A673 (cell line): ENCODE measurements at regions not wholly inside any gene's neighbourhood (a gene's known extent, or its start where the extent isn't known, plus 50 kb on each side); places are given as distances from the start of the nearest gene placed in this dataset.
"Not testable (repeated sequence)": the region's sequence is repeated elsewhere in the genome, so short reads cannot be mapped to it uniquely, and the experiment has no call there.

Source experiments
- BruUV-seq: library from RNA; stranded (reverse); fragments of 400-500 nt; replicated peaks from 2 replicates; lab custom pipeline; 2021; lab: Mats Ljungman, UMichigan
- CTCF ChIA-PET: fragments of 300-600 bp; sonication (Branson Sonifier 250); formaldehyde crosslinking; loops from one replicate; lab custom pipeline; 2022; ENCODE audit warnings: antibody characterized with exemption; lab: Charles Lee
- POLR2A ChIA-PET: fragments of 300-600 bp; sonication (Branson Sonifier 250); formaldehyde crosslinking; loops from one replicate; lab custom pipeline; 2022; ENCODE audit warnings: antibody characterized with exemption; ENCODE audit not compliant: low non-redundant PET; lab: Charles Lee
- DNase-seq: peaks from one replicate; pipeline ENCODE4 v3.0.0-alpha.2; 2015; ENCODE audit warnings: low spot score
- H3K27ac ChIP-seq: fragments of 200-600 bp; sonication (generic); 2 replicates; pipeline ENCODE4 v1.5.1; 2016; ENCODE audit warnings: mixed run types, low read depth, mild to moderate bottlenecking, mixed read lengths, antibody characterized with exemption, low read length; ENCODE audit not compliant: poor library complexity, severe bottlenecking
- H3K27me3 ChIP-seq: fragments of 200-600 bp; sonication (generic); replicated peaks from 2 replicates; pipeline ENCODE4 v1.6.1; 2017; ENCODE audit warnings: mixed run types, low read depth, mild to moderate bottlenecking, mixed read lengths, antibody characterized with exemption, low read length; ENCODE audit not compliant: insufficient read depth, poor library complexity
- H3K36me3 ChIP-seq: fragments of 200-600 bp; sonication (generic); 2 replicates; pipeline ENCODE4 v1.6.1; 2016; ENCODE audit warnings: mixed run types, mild to moderate bottlenecking, mixed read lengths, antibody characterized with exemption, low read length; ENCODE audit not compliant: insufficient read depth, poor library complexity, severe bottlenecking
- H3K4me1 ChIP-seq: fragments of 200-600 bp; sonication (generic); 2 replicates; pipeline ENCODE4 v1.6.1; 2017; ENCODE audit warnings: mixed run types, mild to moderate bottlenecking, mixed read lengths, antibody characterized with exemption, low read length; ENCODE audit not compliant: insufficient read depth, poor library complexity, severe bottlenecking
- H3K4me3 ChIP-seq: fragments of 200-600 bp; sonication (generic); 2 replicates; pipeline ENCODE4 v1.5.1; 2016; ENCODE audit warnings: low read depth, mixed run types, mild to moderate bottlenecking, mixed read lengths, low read length; ENCODE audit not compliant: poor library complexity, severe bottlenecking
- H3K9me3 ChIP-seq: fragments of 200-600 bp; sonication (generic); 2 replicates; pipeline ENCODE4 v1.6.1; 2016; ENCODE audit warnings: mixed run types, low read depth, mild to moderate bottlenecking, mixed read lengths, antibody characterized with exemption, low read length; ENCODE audit not compliant: poor library complexity, severe bottlenecking
- CTCF ChIP-seq: fragments of 300-800, 200-600 bp; sonication (generic); conservative IDR thresholded peaks from 2 replicates; pipeline ENCODE4 v1.5.1; 2017; ENCODE audit warnings: low read depth, mild to moderate bottlenecking, antibody characterized with exemption, low read length, moderate library complexity, mixed read lengths
- EZH2 ChIP-seq: fragments of 200-600 bp; sonication (generic); IDR thresholded peaks from 2 replicates; pipeline ENCODE4 v1.6.1; 2017; ENCODE audit warnings: borderline replicate concordance, low read depth, mild to moderate bottlenecking, mixed read lengths, antibody characterized with exemption, low read length; ENCODE audit not compliant: poor library complexity, severe bottlenecking
- intact Hi-C: fragments of 100-400 bp; cut with micrococcal nuclease; formaldehyde crosslinking; loops from one replicate; pipeline ENCODE4 v1.10.0; 2022; ENCODE audit not compliant: unreplicated experiment

DNA sequence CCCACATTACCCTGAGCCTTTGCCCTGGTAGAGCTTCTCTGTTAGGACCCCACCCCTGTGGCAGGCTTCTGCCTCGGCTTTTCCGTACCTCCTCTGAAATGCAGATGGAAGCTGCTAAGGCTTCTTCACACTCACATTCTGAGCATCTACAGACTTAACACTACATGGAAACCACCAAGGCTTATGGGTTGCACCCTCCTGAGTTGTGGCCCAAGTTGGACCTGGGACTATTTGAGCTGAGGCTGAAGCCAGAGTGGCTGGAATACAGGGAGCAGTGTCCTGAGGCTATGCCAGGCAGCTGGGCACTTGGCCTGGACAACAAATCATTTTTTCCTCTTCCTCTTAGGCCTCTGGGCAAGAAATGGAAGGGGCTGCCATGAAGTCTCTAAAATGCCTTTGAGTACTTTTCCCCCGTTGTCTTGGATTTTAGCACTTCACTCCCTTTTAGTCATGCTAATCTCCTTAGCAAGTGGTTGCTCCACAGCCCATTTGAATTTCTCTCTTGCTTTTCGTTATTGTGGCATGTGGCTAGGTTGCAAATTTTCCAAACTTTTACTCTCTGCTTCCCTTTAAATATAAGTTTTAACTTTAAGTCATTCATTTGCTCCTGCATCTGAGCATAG, 114.8 kb upstream of the FIBIN start:
- TF ChIP-seq CTCF, result no peak
- TF ChIP-seq EZH2, result no peak
- no peak overlapping the region for H3K4me3 ChIP-seq
- ChIA-PET CTCF (no interaction called here), POLR2A (no interaction called here)
- BruUV-seq, result no TSS peak
- intact Hi-C loops, result no loop called here
- no peak overlapping the region for H3K27ac ChIP-seq
- peaks cover 17% of the 10 kb centered on the region for H3K9me3 ChIP-seq
- H3K36me3 ChIP-seq, result no peaks in the 10 kb centered on the region
- no peaks in the 10 kb centered on the region for H3K4me1 ChIP-seq
- H3K27me3 ChIP-seq, result no peaks in the 10 kb centered on the region
- no peak for DNase-seq

DNA sequence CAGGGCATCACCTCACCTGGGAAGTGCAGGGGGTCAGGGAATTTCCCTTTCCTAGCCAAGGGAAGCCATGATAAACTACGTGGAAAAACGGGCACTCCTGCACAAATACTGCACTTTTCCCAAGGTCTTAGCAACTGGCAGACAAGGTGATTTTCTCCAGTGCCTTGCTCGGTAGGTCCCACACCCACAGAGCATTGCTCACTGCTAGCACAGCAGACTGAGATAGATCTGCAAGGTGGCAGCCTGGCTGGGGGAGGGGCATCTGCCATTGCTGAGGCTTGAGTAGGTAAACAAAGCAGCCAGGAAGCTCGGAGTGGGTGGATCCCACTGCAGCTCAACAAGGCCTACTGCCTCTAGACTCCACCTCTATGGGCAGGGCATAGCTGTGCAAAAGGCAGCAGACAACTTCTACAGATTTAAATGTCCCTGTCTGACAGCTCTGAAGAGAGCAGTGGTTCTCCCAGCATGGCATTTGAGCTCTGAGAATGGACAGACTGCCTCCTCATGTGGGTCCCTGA, 111.5 kb upstream of the FIBIN start:
- intact Hi-C loops, POLR2A ChIA-PET, H3K9me3 ChIP-seq, BruUV-seq, H3K27ac ChIP-seq, H3K4me3 ChIP-seq, H3K36me3 ChIP-seq, H3K27me3 ChIP-seq, DNase-seq, CTCF ChIA-PET, H3K4me1 ChIP-seq: not testable (repeated sequence)

- Histone ChIP-seq H3K4me1 (no peaks in the 10 kb centered on the region), H3K27ac (no peak overlapping the region), H3K9me3 (no peaks in the 10 kb centered on the region), H3K36me3 (no peaks in the 10 kb centered on the region), H3K4me3 (no peak overlapping the region), H3K27me3 (peaks cover 9% of the 10 kb centered on the region)
- CTCF ChIA-PET, result no interaction called here
- no peak for DNase-seq
- intact Hi-C loops, result no loop called here
- BruUV-seq, result no TSS peak
- TF ChIP-seq EZH2 (no peak), CTCF (no peak)
- POLR2A ChIA-PET, result no interaction called here
These were observed 102.4 kb upstream of the FIBIN start for GRCh38 chr11:26891501-26891900.

DNA sequence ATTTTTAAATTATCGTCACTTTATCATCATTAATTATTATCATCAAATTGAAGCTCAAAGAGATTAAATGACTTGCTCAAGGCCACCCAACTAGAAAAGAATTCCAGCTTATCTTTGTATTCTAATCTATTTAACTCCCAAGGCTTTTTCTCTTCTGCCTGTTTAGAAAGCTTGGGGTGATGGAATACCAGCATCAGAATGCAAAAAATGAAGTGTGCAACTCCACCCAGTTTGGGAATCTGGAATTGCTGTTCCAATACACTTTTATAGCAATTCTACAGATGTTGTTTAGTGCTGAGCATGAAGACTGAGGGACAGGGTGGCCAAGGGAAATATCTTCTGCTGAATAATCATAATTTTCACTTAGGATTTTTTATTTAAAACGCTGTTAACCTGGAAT, 97.2 kb upstream of the FIBIN start:
- intact Hi-C loops, result no loop called here
- TF ChIP-seq CTCF (no peak), EZH2 (no peak)
- Histone ChIP-seq H3K27ac (no peak overlapping the region), H3K36me3 (no peaks in the 10 kb centered on the region), H3K27me3 (peaks cover 37% of the 10 kb centered on the region), H3K4me1 (no peaks in the 10 kb centered on the region), H3K4me3 (no peak overlapping the region), H3K9me3 (no peaks in the 10 kb centered on the region)
- CTCF ChIA-PET, result interaction anchor here (0.6 kb wide), 1 partner anchor 58 kb away, joined by 3 read pairs; no protein-coding TSS in a partner anchor
- BruUV-seq, result no TSS peak
- DNase-seq, result no peak
- POLR2A ChIA-PET, result no interaction called here
